Mucosa of descending colon (tissue), 3 donors: ENCODE measurements at regions not wholly inside any gene's neighbourhood (a gene's known extent, or its start where the extent isn't known, plus 50 kb on each side); places are given as distances from the start of the nearest gene placed in this dataset.

Source experiments
- ATAC-seq: fragments of 200-7000 bp; cut with Tn5 transposase; one replicate; pipeline ENCODE4 v1.9.1; 2020; ENCODE audit warnings: mild to moderate bottlenecking, moderate library complexity
- DNase-seq, 3 donors: peaks; one replicate each; pipeline ENCODE4 v3.0.0-alpha.2; 2020
- H3K36me3 ChIP-seq: fragments of 200-600 bp; one replicate; pipeline ENCODE4 v1.8.0; 2021; ENCODE audit warnings: low read depth, mild to moderate bottlenecking
- H3K4me1 ChIP-seq: fragments of 200-600 bp; one replicate; pipeline ENCODE4 v1.8.0; 2021; ENCODE audit warnings: low read depth, mild to moderate bottlenecking
- H3K4me3 ChIP-seq: fragments of 200-600 bp; one replicate; pipeline ENCODE4 v1.8.0; 2021; ENCODE audit warnings: mild to moderate bottlenecking
- H3K9me3 ChIP-seq: fragments of 200-600 bp; one replicate; pipeline ENCODE4 v1.8.0; 2021; ENCODE audit warnings: mild to moderate bottlenecking
- intact Hi-C, 2 donors: fragments of 100-400 bp; cut with DNase I in 1 of 2; cut with micrococcal nuclease in 1 of 2; formaldehyde crosslinking; loops; one replicate each; pipeline versions ENCODE4 v1.11.0 to v1.11.1; 2022; cut with DNase I, micrococcal nuclease
- TF ChIP-seq, protein P1 (sequence below): fragments of 200-600 bp; IDR thresholded peaks from one replicate; pipeline ENCODE4 v1.8.0; 2022; ENCODE audit warnings: antibody characterized with exemption, mild to moderate bottlenecking
- donor health status: DM: no; HTN: no; CAD: no; lungs with moderate emphysema.
- donor health status: DM: no; HTN: no; CAD: no.
- donor health status: DM: no; HTN: yes; CAD: no.

DNA sequence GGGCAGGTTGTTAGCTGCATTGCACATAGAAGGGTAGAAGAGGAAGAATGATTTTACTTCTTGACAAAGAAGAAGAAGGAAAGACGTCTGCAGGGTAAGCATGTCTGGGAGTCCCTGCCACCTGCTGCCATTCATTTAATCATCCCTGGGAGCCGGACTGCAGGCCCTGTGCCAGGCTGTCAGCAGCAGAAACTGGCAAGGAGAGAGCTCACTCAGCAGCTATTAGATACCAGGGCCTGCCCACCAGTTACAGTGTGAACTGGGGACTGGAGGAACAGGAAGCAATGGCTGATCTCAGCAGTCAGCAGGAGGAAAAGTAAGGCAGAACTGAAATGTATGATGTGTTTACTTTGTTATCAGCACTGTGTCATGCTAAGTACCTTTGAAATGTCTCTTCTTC is 75.7 kb upstream of the C1orf87 start:
- H3K4me1 ChIP-seq = no peaks in the 10 kb centered on the region
- no peaks in the 10 kb centered on the region for H3K9me3 ChIP-seq
- H3K36me3 ChIP-seq = no peaks in the 10 kb centered on the region
- ATAC-seq (peak; percentile 96), DNase-seq (peak; percentile 68 to 75 (median 69))
- intact Hi-C loops = no loop called here
- H3K4me3 ChIP-seq = no peak overlapping the region
- TF ChIP-seq, protein P1, sequence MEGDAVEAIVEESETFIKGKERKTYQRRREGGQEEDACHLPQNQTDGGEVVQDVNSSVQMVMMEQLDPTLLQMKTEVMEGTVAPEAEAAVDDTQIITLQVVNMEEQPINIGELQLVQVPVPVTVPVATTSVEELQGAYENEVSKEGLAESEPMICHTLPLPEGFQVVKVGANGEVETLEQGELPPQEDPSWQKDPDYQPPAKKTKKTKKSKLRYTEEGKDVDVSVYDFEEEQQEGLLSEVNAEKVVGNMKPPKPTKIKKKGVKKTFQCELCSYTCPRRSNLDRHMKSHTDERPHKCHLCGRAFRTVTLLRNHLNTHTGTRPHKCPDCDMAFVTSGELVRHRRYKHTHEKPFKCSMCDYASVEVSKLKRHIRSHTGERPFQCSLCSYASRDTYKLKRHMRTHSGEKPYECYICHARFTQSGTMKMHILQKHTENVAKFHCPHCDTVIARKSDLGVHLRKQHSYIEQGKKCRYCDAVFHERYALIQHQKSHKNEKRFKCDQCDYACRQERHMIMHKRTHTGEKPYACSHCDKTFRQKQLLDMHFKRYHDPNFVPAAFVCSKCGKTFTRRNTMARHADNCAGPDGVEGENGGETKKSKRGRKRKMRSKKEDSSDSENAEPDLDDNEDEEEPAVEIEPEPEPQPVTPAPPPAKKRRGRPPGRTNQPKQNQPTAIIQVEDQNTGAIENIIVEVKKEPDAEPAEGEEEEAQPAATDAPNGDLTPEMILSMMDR = no peak

DNA sequence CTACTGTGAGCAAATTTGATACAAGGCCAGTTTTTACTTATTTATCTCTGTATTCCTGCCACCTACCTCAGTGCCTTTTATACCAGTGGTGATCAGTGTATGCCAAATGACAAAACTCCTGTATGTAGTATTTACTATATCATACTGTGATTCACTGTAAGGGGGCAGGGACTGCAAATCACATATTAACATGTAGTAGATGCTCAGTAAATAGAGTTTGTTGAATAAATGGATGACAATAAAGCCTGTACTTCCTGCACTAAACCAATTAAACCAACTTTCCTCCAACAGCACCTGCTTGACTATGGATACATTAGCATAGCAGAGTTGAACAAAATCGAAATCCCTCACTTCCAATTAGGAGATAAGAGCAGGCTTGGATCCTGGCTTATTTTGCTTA is 73.3 kb upstream of the C1orf87 start:
- H3K36me3 ChIP-seq = no peaks in the 10 kb centered on the region
- no peak overlapping the region for H3K4me3 ChIP-seq
- TF ChIP-seq, protein P1 = no peak
- no peaks in the 10 kb centered on the region for H3K9me3 ChIP-seq
- peak; percentile 75 for ATAC-seq
- no peak for DNase-seq
- no peaks in the 10 kb centered on the region for H3K4me1 ChIP-seq
- intact Hi-C loops = no loop called here

DNA sequence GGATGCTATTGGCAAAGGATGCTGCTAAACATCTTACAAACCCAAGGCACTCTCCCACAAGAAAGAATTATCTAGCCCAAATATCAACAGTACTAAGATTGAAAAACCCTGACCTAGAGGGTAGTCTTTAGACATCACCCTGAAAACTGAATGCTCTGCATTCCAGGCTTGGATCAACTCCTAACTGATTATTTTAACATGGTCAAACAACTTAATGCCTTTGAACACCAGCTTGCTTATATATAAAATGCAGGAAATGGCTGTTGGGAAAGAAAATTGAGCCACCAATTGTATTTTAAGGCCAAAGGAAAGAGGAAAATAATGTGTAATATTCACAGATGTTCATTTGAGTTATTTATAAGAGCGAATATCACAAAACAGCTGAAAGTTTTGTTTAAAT is 72.2 kb upstream of the C1orf87 start:
- no peak overlapping the region for H3K4me3 ChIP-seq
- TF ChIP-seq, protein P1 = no peak
- ATAC-seq (no peak), DNase-seq (no peak)
- H3K9me3 ChIP-seq = no peaks in the 10 kb centered on the region
- H3K4me1 ChIP-seq = no peaks in the 10 kb centered on the region
- intact Hi-C loops = no loop called here
- H3K36me3 ChIP-seq = no peaks in the 10 kb centered on the region

DNA sequence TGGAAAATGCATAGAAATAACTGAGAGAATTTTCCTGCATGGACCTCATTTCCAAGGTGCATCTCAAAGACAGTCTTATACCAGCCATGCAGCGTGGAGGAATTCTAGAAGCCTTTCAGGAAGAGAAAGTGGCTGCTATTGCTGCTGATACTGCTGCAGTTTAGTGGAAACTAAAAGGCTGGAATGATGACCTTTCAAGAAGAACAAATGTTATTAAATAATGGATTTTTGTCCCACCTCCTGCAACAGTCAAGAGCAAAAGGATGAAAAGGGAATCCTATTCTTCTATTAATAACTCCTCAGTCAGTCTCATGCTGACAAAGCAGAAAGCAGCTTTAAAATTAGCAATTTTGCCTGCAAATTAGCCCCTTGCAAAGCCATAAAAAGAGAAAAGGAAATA is 68.2 kb upstream of the C1orf87 start:
- intact Hi-C loops = no loop called here
- Histone ChIP-seq H3K4me3 (no peak overlapping the region), H3K36me3 (no peaks in the 10 kb centered on the region), H3K4me1 (no peaks in the 10 kb centered on the region), H3K9me3 (no peaks in the 10 kb centered on the region)
- TF ChIP-seq, protein P1 = no peak
- no peak for DNase-seq
- no peak for ATAC-seq

DNA sequence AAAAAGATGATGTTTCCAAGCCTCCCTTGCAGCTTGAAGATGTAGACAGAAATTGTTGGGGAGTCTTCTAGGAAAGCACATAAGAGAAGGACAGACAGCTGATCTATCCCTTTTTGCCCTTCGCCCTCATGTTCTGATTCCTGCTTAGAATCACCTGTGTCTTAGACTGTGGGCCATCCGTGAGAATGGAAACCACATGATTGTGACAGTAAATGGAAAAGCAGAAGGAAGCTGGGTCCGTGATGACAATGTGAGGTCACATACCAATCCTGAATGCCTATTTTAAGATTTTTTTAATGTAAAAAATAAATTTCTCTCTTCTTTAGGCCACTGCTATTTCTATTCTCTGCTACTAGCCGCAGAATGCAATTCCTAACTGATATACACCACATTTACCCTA is 67.7 kb upstream of the C1orf87 start:
- intact Hi-C loops = no loop called here
- H3K9me3 ChIP-seq = no peaks in the 10 kb centered on the region
- no peak for DNase-seq
- ATAC-seq = no peak
- TF ChIP-seq, protein P1 = no peak
- no peak overlapping the region for H3K4me3 ChIP-seq
- H3K4me1 ChIP-seq = no peaks in the 10 kb centered on the region
- no peaks in the 10 kb centered on the region for H3K36me3 ChIP-seq

DNA sequence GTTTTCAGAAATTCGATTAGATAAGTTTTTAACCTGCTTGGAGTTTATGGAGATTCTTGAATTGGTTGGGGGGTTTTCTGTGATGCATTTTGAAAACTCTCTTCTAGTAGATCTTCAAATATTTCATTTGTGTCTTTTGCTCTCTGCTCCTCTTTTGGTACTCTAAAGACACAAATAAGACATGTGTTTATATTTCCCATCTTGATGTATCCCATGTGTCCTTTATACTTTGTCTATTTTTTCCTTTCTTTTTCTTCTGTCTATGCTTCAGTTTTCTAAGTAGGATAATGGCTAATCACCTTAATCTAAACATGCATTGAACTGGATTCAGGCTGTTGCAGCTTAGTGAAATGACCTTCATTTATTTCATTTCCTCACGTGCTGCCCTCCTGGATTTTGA is 63.8 kb upstream of the C1orf87 start:
- intact Hi-C loops = no loop called here
- Histone ChIP-seq H3K9me3 (no peaks in the 10 kb centered on the region), H3K4me3 (no peak overlapping the region), H3K4me1 (peaks cover 9% of the 10 kb centered on the region), H3K36me3 (no peaks in the 10 kb centered on the region)
- ATAC-seq (no peak), DNase-seq (no peak)
- TF ChIP-seq, protein P1 = no peak
